Activated CD4-positive, alpha-beta T cell treated with anti-CD3 and anti-CD28 coated beads, Interleukin-2, amount 10 ng/mL, durations not matched to agents 24 days and 14 days (primary cell): ENCODE measurements at regions not wholly inside any gene's neighbourhood (a gene's known extent, or its start where the extent isn't known, plus 50 kb on each side); places are given as distances from the start of the nearest gene placed in this dataset.
"Not testable (repeated sequence)": the region's sequence is repeated elsewhere in the genome, so short reads cannot be mapped to it uniquely, and the experiment has no call there.

Source experiments
- DNase-seq: peaks from one replicate; pipeline ENCODE4 v3.0.0; 2022
- H3K27ac Mint-ChIP-seq: one replicate; pipeline ENCODE4 v1.8.0; 2022; ENCODE audit warnings: mild to moderate bottlenecking, mixed read lengths
- H3K27me3 Mint-ChIP-seq: one replicate; pipeline ENCODE4 v1.8.0; 2022; ENCODE audit warnings: mixed read lengths
- H3K36me3 Mint-ChIP-seq: one replicate; pipeline ENCODE4 v1.8.0; 2022; ENCODE audit warnings: low read depth, mild to moderate bottlenecking, mixed read lengths
- H3K4me1 Mint-ChIP-seq: one replicate; pipeline ENCODE4 v1.8.0; 2021; ENCODE audit warnings: mixed read lengths
- H3K4me3 Mint-ChIP-seq: one replicate; pipeline ENCODE4 v1.8.0; 2022; ENCODE audit warnings: mild to moderate bottlenecking, moderate library complexity, mixed read lengths
- H3K9me3 Mint-ChIP-seq: one replicate; pipeline ENCODE4 v1.8.0; 2021; ENCODE audit warnings: mixed read lengths
- intact Hi-C: fragments of 100-400 bp; cut with micrococcal nuclease; formaldehyde crosslinking; loops from one replicate; pipeline ENCODE4 v1.15.1; 2023

- DNase-seq, intact Hi-C loops, H3K27ac Mint-ChIP-seq, H3K4me3 Mint-ChIP-seq, H3K27me3 Mint-ChIP-seq, H3K4me1 Mint-ChIP-seq, H3K9me3 Mint-ChIP-seq, H3K36me3 Mint-ChIP-seq: not testable (repeated sequence)
Observed at GRCh38 chr12:76292891-76293290, 55.3 kb downstream of the BBS10 start.

GRCh38 chr12:76292305-76292704, 55.9 kb downstream of the BBS10 start:
- H3K36me3 Mint-ChIP-seq, DNase-seq, H3K4me1 Mint-ChIP-seq, H3K27ac Mint-ChIP-seq, intact Hi-C loops, H3K9me3 Mint-ChIP-seq, H3K27me3 Mint-ChIP-seq, H3K4me3 Mint-ChIP-seq: not testable (repeated sequence)

- DNase-seq: no peak
- peaks cover 6% of the 10 kb centered on the region for H3K9me3 Mint-ChIP-seq
- peaks cover 7% of the 10 kb centered on the region for H3K27me3 Mint-ChIP-seq
- intact Hi-C loops: no loop called here
- no peaks in the 10 kb centered on the region for H3K4me1 Mint-ChIP-seq
- no peaks in the 10 kb centered on the region for H3K36me3 Mint-ChIP-seq
- no peak overlapping the region for H3K4me3 Mint-ChIP-seq
- H3K27ac Mint-ChIP-seq: no peak overlapping the region
Observed at GRCh38 chr12:76290963-76291859, 57.0 kb downstream of the BBS10 start.

DNA sequence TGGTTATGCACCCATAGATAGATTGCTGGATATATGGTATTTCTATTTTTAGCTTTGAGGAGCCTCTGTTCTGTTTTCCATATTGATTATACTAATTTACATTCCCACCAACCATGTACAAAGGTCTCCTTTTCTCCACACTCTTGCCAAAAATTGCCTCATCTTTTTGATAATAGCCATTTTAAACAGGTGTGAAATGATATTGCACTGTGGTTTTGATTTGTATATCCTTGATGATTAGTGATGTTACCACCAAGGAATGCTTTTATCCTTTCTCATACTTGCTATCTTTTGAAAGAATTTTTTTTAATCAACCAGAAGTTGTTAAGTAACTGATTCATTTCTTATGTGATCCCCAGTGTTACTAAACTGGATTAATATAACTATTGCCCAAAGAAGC, 60.0 kb downstream of the BBS10 start:
- Mint-ChIP-seq H3K4me3 (no peak overlapping the region), H3K9me3 (peaks cover 9% of the 10 kb centered on the region), H3K27ac (no peak overlapping the region), H3K36me3 (no peaks in the 10 kb centered on the region), H3K4me1 (no peaks in the 10 kb centered on the region), H3K27me3 (peaks cover 12% of the 10 kb centered on the region)
- DNase-seq: no peak
- intact Hi-C loops: no loop called here

- Mint-ChIP-seq H3K4me3 (no peak overlapping the region), H3K27ac (no peak overlapping the region), H3K27me3 (peaks cover 18% of the 10 kb centered on the region), H3K9me3 (peaks cover 6% of the 10 kb centered on the region), H3K4me1 (no peaks in the 10 kb centered on the region), H3K36me3 (no peaks in the 10 kb centered on the region)
- no peak for DNase-seq
- intact Hi-C loops: no loop called here
Observed at GRCh38 chr12:76284816-76285750, 63.1 kb downstream of the BBS10 start.

DNA sequence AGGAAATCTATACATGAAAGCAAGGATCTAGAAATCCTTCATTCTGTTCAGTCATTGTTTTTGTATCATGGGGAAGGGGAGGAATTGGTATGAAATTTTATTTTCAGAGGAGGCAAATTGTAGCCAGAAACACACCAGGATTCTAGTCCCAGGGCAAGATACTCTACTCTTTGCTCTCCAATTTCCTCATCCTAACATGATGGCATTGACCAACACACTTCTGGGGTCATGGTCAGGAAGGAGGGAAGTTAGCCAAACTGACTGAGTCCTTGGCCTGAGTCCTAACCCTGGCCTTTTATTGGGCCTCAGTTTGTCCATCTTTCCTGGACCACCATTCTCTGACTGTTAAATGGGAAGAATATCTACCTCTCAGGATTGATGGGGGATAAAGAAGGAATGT, 65.5 kb downstream of the BBS10 start:
- no peaks in the 10 kb centered on the region for H3K4me1 Mint-ChIP-seq
- no peak overlapping the region for H3K4me3 Mint-ChIP-seq
- H3K36me3 Mint-ChIP-seq: no peaks in the 10 kb centered on the region
- peaks cover 6% of the 10 kb centered on the region for H3K9me3 Mint-ChIP-seq
- DNase-seq: no peak
- H3K27ac Mint-ChIP-seq: no peak overlapping the region
- intact Hi-C loops: no loop called here
- peaks cover 19% of the 10 kb centered on the region for H3K27me3 Mint-ChIP-seq

GRCh38 chr12:76277480-76277879, 70.7 kb downstream of the BBS10 start:
- intact Hi-C loops: no loop called here
- H3K4me1 Mint-ChIP-seq: peaks cover 8% of the 10 kb centered on the region
- no peak overlapping the region for H3K27ac Mint-ChIP-seq
- H3K9me3 Mint-ChIP-seq: no peaks in the 10 kb centered on the region
- H3K4me3 Mint-ChIP-seq: no peak overlapping the region
- no peak for DNase-seq
- no peaks in the 10 kb centered on the region for H3K36me3 Mint-ChIP-seq
- H3K27me3 Mint-ChIP-seq: peaks cover 8% of the 10 kb centered on the region

GRCh38 chr12:76276499-76277151, 71.6 kb downstream of the BBS10 start:
- DNase-seq: no peak
- Mint-ChIP-seq H3K4me3 (no peak overlapping the region), H3K36me3 (no peaks in the 10 kb centered on the region), H3K9me3 (no peaks in the 10 kb centered on the region), H3K27ac (no peak overlapping the region), H3K4me1 (peaks cover 8% of the 10 kb centered on the region), H3K27me3 (peaks cover 4% of the 10 kb centered on the region)
- intact Hi-C loops: no loop called here

DNA sequence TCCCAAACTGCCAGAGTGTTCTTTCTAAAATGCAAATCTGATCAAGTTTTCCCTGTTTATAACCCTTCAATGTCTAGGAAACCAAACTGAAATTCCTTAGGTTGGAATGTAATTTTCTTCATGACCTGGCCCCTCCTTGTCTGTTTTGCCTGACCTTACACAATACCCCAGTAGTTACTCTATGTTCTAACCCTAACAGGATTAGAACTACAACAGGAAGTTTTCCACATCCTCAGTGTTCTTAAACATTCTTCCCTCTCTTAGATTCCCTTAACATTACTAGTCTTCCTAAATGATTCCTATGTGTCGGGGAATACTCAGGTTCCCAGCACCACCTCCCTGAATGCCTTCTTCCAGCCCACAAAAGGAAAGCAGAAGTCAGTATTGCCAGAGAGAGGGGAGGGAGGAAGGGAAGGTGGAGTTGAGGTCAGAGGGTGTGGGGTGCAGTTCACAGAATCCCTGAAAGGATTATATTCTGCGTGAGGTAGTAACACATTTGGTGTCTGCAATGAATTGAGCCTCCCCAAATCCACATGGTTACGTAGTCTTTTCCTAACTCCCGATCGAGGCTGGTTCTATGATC, 72.6 kb downstream of the BBS10 start:
- peaks cover 4% of the 10 kb centered on the region for H3K27me3 Mint-ChIP-seq
- peaks cover 8% of the 10 kb centered on the region for H3K4me1 Mint-ChIP-seq
- H3K4me3 Mint-ChIP-seq: no peak overlapping the region
- DNase-seq: no peak
- no peaks in the 10 kb centered on the region for H3K9me3 Mint-ChIP-seq
- H3K36me3 Mint-ChIP-seq: no peaks in the 10 kb centered on the region
- intact Hi-C loops: loop anchor here (2.0 kb wide), 1 partner anchor 795 kb away; the partner anchor contains the start of gene GLIPR1
- no peak overlapping the region for H3K27ac Mint-ChIP-seq

DNA sequence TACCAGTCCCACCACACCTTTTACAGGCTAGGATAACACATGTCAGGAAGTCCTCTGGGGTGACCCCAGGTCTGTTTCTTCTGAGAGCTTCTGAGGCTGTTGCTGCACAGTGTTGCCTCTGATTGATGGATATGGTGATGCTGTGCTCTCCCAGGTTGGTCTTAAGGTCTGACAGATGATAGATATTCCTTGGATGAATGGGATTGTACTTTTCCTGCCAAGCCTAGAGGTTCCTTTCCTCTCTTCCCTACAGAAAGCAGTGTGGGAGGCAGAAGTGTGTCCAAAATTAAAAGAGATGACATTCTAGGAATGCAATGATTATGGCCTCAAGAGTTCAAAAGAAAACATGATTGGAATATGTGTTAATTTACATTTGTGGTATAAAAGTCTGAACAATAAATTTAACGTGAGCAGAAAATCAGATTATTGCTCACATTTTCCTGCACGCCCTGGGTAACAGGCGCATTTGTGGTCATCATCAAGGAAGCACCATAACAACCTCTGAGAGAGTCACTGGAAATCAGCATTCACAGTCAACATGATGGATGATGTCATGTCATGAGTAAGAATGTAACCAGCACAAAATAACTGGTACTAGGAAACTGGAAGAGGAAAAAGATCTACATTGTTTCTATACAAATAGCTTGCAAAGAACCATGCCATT, 73.7 kb downstream of the BBS10 start:
- intact Hi-C loops: loop anchor here (1.0 to 5.0 kb wide), 3 partner anchors 74 to 794 kb away; partner anchors contain the start of genes BBS10 and GLIPR1
- H3K4me1 Mint-ChIP-seq: peaks cover 8% of the 10 kb centered on the region
- H3K4me3 Mint-ChIP-seq: no peak overlapping the region
- no peaks in the 10 kb centered on the region for H3K36me3 Mint-ChIP-seq
- no peak for DNase-seq
- peaks cover 4% of the 10 kb centered on the region for H3K27me3 Mint-ChIP-seq
- peak overlapping the region; percentile 75 for H3K27ac Mint-ChIP-seq
- H3K9me3 Mint-ChIP-seq: no peaks in the 10 kb centered on the region

DNA sequence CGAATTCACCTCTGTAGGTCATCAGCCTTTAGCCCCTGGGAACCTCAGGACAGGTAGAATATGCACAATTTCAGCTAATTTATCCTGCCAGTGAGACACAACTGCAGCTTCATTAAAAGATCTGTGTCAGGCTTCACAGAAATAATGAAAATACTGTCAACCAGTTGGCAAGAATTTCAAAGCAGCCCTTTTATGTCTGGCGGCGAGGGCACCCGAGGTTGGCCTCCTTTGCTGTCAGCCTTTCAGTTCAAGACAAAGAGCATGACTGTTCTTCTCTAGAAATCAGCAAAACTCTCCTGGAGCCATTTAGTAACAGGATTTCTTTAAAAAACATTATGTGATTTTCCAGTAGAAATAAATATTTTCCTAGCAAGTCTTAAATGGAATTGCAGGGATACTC, 75.9 kb downstream of the BBS10 start:
- H3K9me3 Mint-ChIP-seq: no peaks in the 10 kb centered on the region
- peaks cover 4% of the 10 kb centered on the region for H3K27me3 Mint-ChIP-seq

GRCh38 chr12:76270657-76271358, 77.4 kb downstream of the BBS10 start:
- H3K27me3 Mint-ChIP-seq: peaks cover 8% of the 10 kb centered on the region
- H3K36me3 Mint-ChIP-seq: no peaks in the 10 kb centered on the region
- no peak overlapping the region for H3K27ac Mint-ChIP-seq

More for the DNA sequence above, 75.9 kb downstream of the BBS10 start:
- intact Hi-C loops: loop anchor here (5.0 kb wide), 1 partner anchor 115 kb away; no protein-coding TSS in a partner anchor
- Mint-ChIP-seq H3K27ac (no peak overlapping the region), H3K4me3 (no peak overlapping the region), H3K4me1 (peaks cover 8% of the 10 kb centered on the region), H3K36me3 (no peaks in the 10 kb centered on the region)
- no peak for DNase-seq

More at GRCh38 chr12:76270657-76271358, 77.4 kb downstream of the BBS10 start:
- DNase-seq: no peak
- Mint-ChIP-seq H3K9me3 (peaks cover 3% of the 10 kb centered on the region), H3K4me3 (no peak overlapping the region), H3K4me1 (peaks cover 8% of the 10 kb centered on the region)
- intact Hi-C loops: loop anchor here (5.0 kb wide), 1 partner anchor 114 kb away; no protein-coding TSS in a partner anchor
